ENCODE measurements at regions not wholly inside any gene's neighbourhood (a gene's known extent, or its start where the extent isn't known, plus 50 kb on each side); places are given as distances from the start of the nearest gene placed in this dataset.

- ATAC-seq = no peak
- TF ChIP-seq CSRNP3 (CRISPR knock-in tag; IDR thresholded peaks at IDR 0.05) (no peak), PPARA (CRISPR knock-in tag; IDR thresholded peaks at IDR 0.05; ENCODE audit: borderline replicate concordance) (no peak)
These were observed 705.0 kb upstream of the EPHA7 start for GRCh38 chr6:94124333-94124732.

- no peak for TF ChIP-seq ZNF70 (CRISPR knock-in tag; IDR thresholded peaks at IDR 0.05)
- no peak for ATAC-seq
These were observed 701.7 kb upstream of the EPHA7 start for GRCh38 chr6:94121094-94121493.

GRCh38 chr6:94099072-94099471 is 679.7 kb upstream of the EPHA7 start:
- TF ChIP-seq TOX (CRISPR knock-in tag; IDR thresholded peaks at IDR 0.05; ENCODE audit: borderline replicate concordance) (no peak), PPARA (CRISPR knock-in tag; IDR thresholded peaks at IDR 0.05; ENCODE audit: borderline replicate concordance) (no peak), ZNF70 (CRISPR knock-in tag; IDR thresholded peaks at IDR 0.05) (no peak), ESRRG (CRISPR knock-in tag; IDR thresholded peaks at IDR 0.05) (no peak), CSDC2 (CRISPR knock-in tag; IDR thresholded peaks at IDR 0.05) (no peak), TSHZ2 (CRISPR knock-in tag; IDR thresholded peaks at IDR 0.05) (no peak), PATZ1 (CRISPR knock-in tag; IDR thresholded peaks at IDR 0.05; ENCODE audit: borderline replicate concordance) (no peak)
- ATAC-seq = no peak

- no peak for ATAC-seq
- no peak for TF ChIP-seq TCF4 (CRISPR knock-in tag; IDR thresholded peaks at IDR 0.05; ENCODE audit: borderline replicate concordance)
- no peak for TF ChIP-seq ZC3H10 (CRISPR knock-in tag; IDR thresholded peaks at IDR 0.05)
- TF ChIP-seq POU6F1 (CRISPR knock-in tag; IDR thresholded peaks at IDR 0.05; ENCODE audit: borderline replicate concordance, low read depth) = no peak
- TF ChIP-seq ZNF70 (CRISPR knock-in tag; IDR thresholded peaks at IDR 0.05) = no peak
- no peak for TF ChIP-seq TSHZ2 (CRISPR knock-in tag; IDR thresholded peaks at IDR 0.05)
- TF ChIP-seq ISL1 (CRISPR knock-in tag; IDR thresholded peaks at IDR 0.05) = no peak
- TF ChIP-seq GLIS3 (CRISPR knock-in tag; IDR thresholded peaks at IDR 0.05) = no peak
- TF ChIP-seq ZNF8 (CRISPR knock-in tag; IDR thresholded peaks at IDR 0.05) = no peak
- no peak for TF ChIP-seq ZFP3 (CRISPR knock-in tag; IDR thresholded peaks at IDR 0.05)
- TF ChIP-seq CREB5 (CRISPR knock-in tag; IDR thresholded peaks at IDR 0.05; ENCODE audit: low read depth) = no peak
- no peak for TF ChIP-seq SNAI2 (CRISPR knock-in tag; IDR thresholded peaks at IDR 0.05)
- TF ChIP-seq CSRNP3 (CRISPR knock-in tag; IDR thresholded peaks at IDR 0.05) = no peak
- TF ChIP-seq ZNF565 (CRISPR knock-in tag; conservative IDR thresholded peaks at IDR 0.05; ENCODE audit: low read depth) = no peak
- TF ChIP-seq RARB (CRISPR knock-in tag; IDR thresholded peaks at IDR 0.05) = no peak
- TF ChIP-seq ZFP30 (CRISPR knock-in tag; IDR thresholded peaks at IDR 0.05) = no peak
These were observed 676.6 kb upstream of the EPHA7 start for GRCh38 chr6:94095961-94096360.

Data from SK-N-SH treated with all-trans-retinoic acid at 6 μM for 48 hours (cell line).